ENCODE measurements at regions not wholly inside any gene's neighbourhood (a gene's known extent, or its start where the extent isn't known, plus 50 kb on each side); places are given as distances from the start of the nearest gene placed in this dataset.

- TF ChIP-seq CTCF (IDR thresholded peaks at IDR 0.05) = no peak
- TF ChIP-seq POLR2AphosphoS5 (IDR thresholded peaks at IDR 0.05; ENCODE audit: low read depth, low read length) = no peak
- TF ChIP-seq, protein P1, sequence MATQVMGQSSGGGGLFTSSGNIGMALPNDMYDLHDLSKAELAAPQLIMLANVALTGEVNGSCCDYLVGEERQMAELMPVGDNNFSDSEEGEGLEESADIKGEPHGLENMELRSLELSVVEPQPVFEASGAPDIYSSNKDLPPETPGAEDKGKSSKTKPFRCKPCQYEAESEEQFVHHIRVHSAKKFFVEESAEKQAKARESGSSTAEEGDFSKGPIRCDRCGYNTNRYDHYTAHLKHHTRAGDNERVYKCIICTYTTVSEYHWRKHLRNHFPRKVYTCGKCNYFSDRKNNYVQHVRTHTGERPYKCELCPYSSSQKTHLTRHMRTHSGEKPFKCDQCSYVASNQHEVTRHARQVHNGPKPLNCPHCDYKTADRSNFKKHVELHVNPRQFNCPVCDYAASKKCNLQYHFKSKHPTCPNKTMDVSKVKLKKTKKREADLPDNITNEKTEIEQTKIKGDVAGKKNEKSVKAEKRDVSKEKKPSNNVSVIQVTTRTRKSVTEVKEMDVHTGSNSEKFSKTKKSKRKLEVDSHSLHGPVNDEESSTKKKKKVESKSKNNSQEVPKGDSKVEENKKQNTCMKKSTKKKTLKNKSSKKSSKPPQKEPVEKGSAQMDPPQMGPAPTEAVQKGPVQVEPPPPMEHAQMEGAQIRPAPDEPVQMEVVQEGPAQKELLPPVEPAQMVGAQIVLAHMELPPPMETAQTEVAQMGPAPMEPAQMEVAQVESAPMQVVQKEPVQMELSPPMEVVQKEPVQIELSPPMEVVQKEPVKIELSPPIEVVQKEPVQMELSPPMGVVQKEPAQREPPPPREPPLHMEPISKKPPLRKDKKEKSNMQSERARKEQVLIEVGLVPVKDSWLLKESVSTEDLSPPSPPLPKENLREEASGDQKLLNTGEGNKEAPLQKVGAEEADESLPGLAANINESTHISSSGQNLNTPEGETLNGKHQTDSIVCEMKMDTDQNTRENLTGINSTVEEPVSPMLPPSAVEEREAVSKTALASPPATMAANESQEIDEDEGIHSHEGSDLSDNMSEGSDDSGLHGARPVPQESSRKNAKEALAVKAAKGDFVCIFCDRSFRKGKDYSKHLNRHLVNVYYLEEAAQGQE (IDR thresholded peaks at IDR 0.05; ENCODE audit: insufficient read depth in 1 of 2, low read depth in 2 of 2, low read length in 1 of 2) = no peak
- no peak for TF ChIP-seq SIN3A (IDR thresholded peaks at IDR 0.05; ENCODE audit: borderline replicate concordance, insufficient read depth, low read depth, low read length)
Measured at GRCh38 chr7:153027210-153027609, 267.7 kb downstream of the ACTR3B start.
